ENCODE measurements at regions not wholly inside any gene's neighbourhood (a gene's known extent, or its start where the extent isn't known, plus 50 kb on each side); places are given as distances from the start of the nearest gene placed in this dataset.

- Histone ChIP-seq H3K4me2 (ENCODE audit: low read length) (no peak overlapping the region), H4K20me1 (ENCODE audit: insufficient read depth, low read length) (no peaks in the 10 kb centered on the region), H3K4me3 (ENCODE audit: insufficient read depth, low read depth, low read length) (no peak overlapping the region), H3K4me1 (ENCODE audit: insufficient read depth, low read length) (no peaks in the 10 kb centered on the region), H3K27me3 (ENCODE audit: insufficient read depth, low read length) (no peaks in the 10 kb centered on the region), H3K36me3 (ENCODE audit: insufficient read depth, low read length) (no peaks in the 10 kb centered on the region), H3K27ac (ENCODE audit: low read depth, low read length) (no peak overlapping the region), H2AFZ (ENCODE audit: low read depth, low read length) (no peak overlapping the region), H3K79me2 (ENCODE audit: insufficient read depth, low read length) (no peaks in the 10 kb centered on the region), H3K9ac (ENCODE audit: low read length) (no peak overlapping the region), H3K9me3 (ENCODE audit: insufficient read depth, low read depth, low read length) (peaks cover 6% of the 10 kb centered on the region)
- Mint-ChIP-seq H3K27ac (ENCODE audit: unreplicated experiment) (no peak overlapping the region), H3K4me1 (ENCODE audit: low read depth, unreplicated experiment) (no peaks in the 10 kb centered on the region), H3K4me3 (ENCODE audit: unreplicated experiment) (no peak overlapping the region), H3K36me3 (ENCODE audit: low read depth, unreplicated experiment) (no peaks in the 10 kb centered on the region), H3K27me3 (ENCODE audit: low read depth, unreplicated experiment) (no peaks in the 10 kb centered on the region), H3K9me3 (ENCODE audit: unreplicated experiment) (peaks cover 13% of the 10 kb centered on the region)
- FAIRE-seq (no peak), DNase-seq (ENCODE audit: low read depth) (no peak)
- TF ChIP-seq CTCF (IDR thresholded peaks at IDR 0.05; ENCODE audit: insufficient read depth, low read depth, low read length) = no peak
- no peak for TF ChIP-seq EZH2 (IDR thresholded peaks at IDR 0.05; ENCODE audit: insufficient read depth, low read length)
Measured at GRCh38 chr1:4310396-4310923, 343.9 kb upstream of the AJAP1 start.

GRCh38 chr1:4312024-4312423 lies 342.4 kb upstream of the AJAP1 start:
- H3K4me3 ChIP-seq (ENCODE audit: insufficient read depth, low read depth, low read length) = no peak overlapping the region
- FAIRE-seq (no peak), DNase-seq (ENCODE audit: low read depth) (no peak)
- no peak overlapping the region for H2AFZ ChIP-seq (ENCODE audit: low read depth, low read length)
- no peaks in the 10 kb centered on the region for H3K79me2 ChIP-seq (ENCODE audit: insufficient read depth, low read length)
- H4K20me1 ChIP-seq (ENCODE audit: insufficient read depth, low read length) = no peaks in the 10 kb centered on the region
- no peak overlapping the region for H3K27ac Mint-ChIP-seq (ENCODE audit: unreplicated experiment)
- TF ChIP-seq EZH2 (IDR thresholded peaks at IDR 0.05; ENCODE audit: insufficient read depth, low read length) (no peak), CTCF (IDR thresholded peaks at IDR 0.05; ENCODE audit: insufficient read depth, low read depth, low read length) (no peak)
- peaks cover 3% of the 10 kb centered on the region for H3K9me3 ChIP-seq (ENCODE audit: insufficient read depth, low read depth, low read length)
- no peaks in the 10 kb centered on the region for H3K4me1 ChIP-seq (ENCODE audit: insufficient read depth, low read length)
- no peaks in the 10 kb centered on the region for H3K27me3 ChIP-seq (ENCODE audit: insufficient read depth, low read length)
- no peak overlapping the region for H3K27ac ChIP-seq (ENCODE audit: low read depth, low read length)
- H3K4me3 Mint-ChIP-seq (ENCODE audit: unreplicated experiment) = no peak overlapping the region
- no peaks in the 10 kb centered on the region for H3K4me1 Mint-ChIP-seq (ENCODE audit: low read depth, unreplicated experiment)
- H3K9ac ChIP-seq (ENCODE audit: low read length) = no peak overlapping the region
- no peaks in the 10 kb centered on the region for H3K36me3 Mint-ChIP-seq (ENCODE audit: low read depth, unreplicated experiment)
- no peaks in the 10 kb centered on the region for H3K36me3 ChIP-seq (ENCODE audit: insufficient read depth, low read length)
- H3K27me3 Mint-ChIP-seq (ENCODE audit: low read depth, unreplicated experiment) = peaks cover 3% of the 10 kb centered on the region
- peaks cover 22% of the 10 kb centered on the region for H3K9me3 Mint-ChIP-seq (ENCODE audit: unreplicated experiment)
- no peak overlapping the region for H3K4me2 ChIP-seq (ENCODE audit: low read length)

GRCh38 chr1:4315202-4315601 lies 339.2 kb upstream of the AJAP1 start:
- no peak overlapping the region for H3K9ac ChIP-seq (ENCODE audit: low read length)
- DNase-seq (ENCODE audit: low read depth) (no peak), FAIRE-seq (no peak)
- no peak overlapping the region for H3K27ac ChIP-seq (ENCODE audit: low read depth, low read length)
- no peaks in the 10 kb centered on the region for H3K27me3 ChIP-seq (ENCODE audit: insufficient read depth, low read length)
- no peaks in the 10 kb centered on the region for H3K36me3 ChIP-seq (ENCODE audit: insufficient read depth, low read length)
- peaks cover 22% of the 10 kb centered on the region for H3K9me3 Mint-ChIP-seq (ENCODE audit: unreplicated experiment)
- peaks cover 1% of the 10 kb centered on the region for H3K9me3 ChIP-seq (ENCODE audit: insufficient read depth, low read depth, low read length)
- H3K27ac Mint-ChIP-seq (ENCODE audit: unreplicated experiment) = no peak overlapping the region
- H3K27me3 Mint-ChIP-seq (ENCODE audit: low read depth, unreplicated experiment) = peaks cover 3% of the 10 kb centered on the region
- no peak overlapping the region for H2AFZ ChIP-seq (ENCODE audit: low read depth, low read length)
- no peaks in the 10 kb centered on the region for H3K79me2 ChIP-seq (ENCODE audit: insufficient read depth, low read length)
- no peaks in the 10 kb centered on the region for H4K20me1 ChIP-seq (ENCODE audit: insufficient read depth, low read length)
- H3K4me3 Mint-ChIP-seq (ENCODE audit: unreplicated experiment) = no peak overlapping the region
- H3K4me2 ChIP-seq (ENCODE audit: low read length) = no peak overlapping the region
- TF ChIP-seq CTCF (IDR thresholded peaks at IDR 0.05; ENCODE audit: insufficient read depth, low read depth, low read length) = no peak
- TF ChIP-seq EZH2 (IDR thresholded peaks at IDR 0.05; ENCODE audit: insufficient read depth, low read length) = no peak
- no peaks in the 10 kb centered on the region for H3K36me3 Mint-ChIP-seq (ENCODE audit: low read depth, unreplicated experiment)
- H3K4me1 Mint-ChIP-seq (ENCODE audit: low read depth, unreplicated experiment) = no peaks in the 10 kb centered on the region
- H3K4me3 ChIP-seq (ENCODE audit: insufficient read depth, low read depth, low read length) = no peak overlapping the region
- no peaks in the 10 kb centered on the region for H3K4me1 ChIP-seq (ENCODE audit: insufficient read depth, low read length)
